ENCODE measurements at regions not wholly inside any gene's neighbourhood (a gene's known extent, or its start where the extent isn't known, plus 50 kb on each side); places are given as distances from the start of the nearest gene placed in this dataset.

GRCh38 chr7:25624833-25625232 is 396.5 kb upstream of the NPVF start:
- no peak for TF ChIP-seq CTCF (IDR thresholded peaks at IDR 0.05)
- TF ChIP-seq EZH2 (IDR thresholded peaks at IDR 0.05; ENCODE audit: borderline replicate concordance, insufficient read depth, low read depth, low read length, poor library complexity, severe bottlenecking) = no peak
